DND-41 (cell line): ENCODE measurements at regions not wholly inside any gene's neighbourhood (a gene's known extent, or its start where the extent isn't known, plus 50 kb on each side); places are given as distances from the start of the nearest gene placed in this dataset.

ENCODE experiments used
- CTCF ChIP-seq: IDR thresholded peaks from 2 replicates; pipeline ENCODE4 v1.5.1; 2012; ENCODE audit warnings: borderline replicate concordance, low read length, moderate library complexity, mild to moderate bottlenecking; ENCODE audit not compliant: poor library complexity, severe bottlenecking; ENCODE audit errors: extremely low read depth
- EZH2 ChIP-seq: IDR thresholded peaks from 3 replicates; pipeline ENCODE4 v1.6.1; 2012; ENCODE audit warnings: borderline replicate concordance, low read depth, mild to moderate bottlenecking, moderate library complexity, low read length, inconsistent platforms; ENCODE audit not compliant: severe bottlenecking

DNA sequence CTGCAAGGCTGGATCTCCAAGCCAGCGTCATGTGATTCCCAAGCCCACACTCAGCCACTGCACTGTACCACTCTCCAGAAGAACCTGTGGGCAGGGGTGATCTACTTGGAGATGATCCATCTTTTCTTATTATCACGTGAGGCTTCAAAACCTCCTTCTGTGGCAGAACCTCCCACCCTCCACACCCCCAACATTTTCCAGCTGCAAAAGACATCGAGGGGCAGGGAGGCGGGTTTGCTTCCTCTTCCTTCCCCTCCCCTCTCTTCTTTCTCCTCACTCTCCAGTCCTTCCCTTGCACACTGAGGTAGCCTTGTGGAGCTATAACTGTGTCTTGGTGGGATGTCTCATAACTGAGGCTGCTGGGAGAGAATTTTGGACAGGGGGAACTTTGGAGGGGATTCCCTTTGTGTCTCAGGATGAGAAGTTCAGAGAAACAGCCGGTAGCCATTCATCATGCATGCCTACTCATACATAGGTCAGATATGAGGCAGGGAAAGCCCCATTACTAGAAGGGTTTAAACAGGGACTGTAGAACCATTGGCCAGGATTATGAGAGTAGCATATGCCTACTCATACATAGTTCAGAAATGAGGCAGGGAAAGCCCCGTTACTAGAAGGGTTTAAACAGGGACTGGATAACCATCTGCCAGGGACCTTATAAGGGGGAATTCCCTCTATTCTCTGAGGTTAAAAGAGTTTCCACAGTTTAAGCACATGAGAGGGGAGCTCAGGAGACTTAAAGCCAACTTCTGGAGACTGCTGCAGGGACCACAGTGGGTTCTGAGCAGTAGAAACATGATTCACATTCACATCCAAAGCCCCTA lies 420.7 kb upstream of the CADM1 start:
- TF ChIP-seq CTCF (no peak), EZH2 (no peak)
